Fibroblast of skin of right quadriceps (primary cell): ENCODE measurements at regions not wholly inside any gene's neighbourhood (a gene's known extent, or its start where the extent isn't known, plus 50 kb on each side); places are given as distances from the start of the nearest gene placed in this dataset.
A peak's percentile ranks its signal among the peaks of the same experiment; 100 is the strongest.
"Not testable (repeated sequence)": the region's sequence is repeated elsewhere in the genome, so short reads cannot be mapped to it uniquely, and the experiment has no call there.

Source experiments
- DNase-seq: peaks from one replicate; pipeline ENCODE4 v3.0.0-alpha.2; 2013

DNA sequence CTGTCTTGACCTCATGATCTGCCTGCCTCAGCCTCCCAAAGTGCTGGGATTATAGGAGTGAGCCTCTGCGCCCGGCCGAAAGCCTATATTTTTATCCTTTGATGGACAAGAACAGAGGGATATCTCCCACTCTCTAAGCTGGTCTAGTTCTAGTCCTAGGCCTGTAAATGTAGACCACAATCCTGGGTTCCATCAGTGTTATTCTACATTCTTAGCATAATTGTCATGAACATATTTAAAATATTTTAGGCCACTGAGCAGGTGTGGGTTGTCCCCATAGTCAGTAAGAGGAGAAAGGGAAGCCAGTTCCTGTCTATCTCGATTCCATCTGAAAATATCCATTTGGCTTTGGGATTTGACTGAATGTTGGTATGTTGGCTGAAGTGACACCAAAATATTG is 118.1 kb downstream of the EBLN2 start:
- no peak for DNase-seq

DNA sequence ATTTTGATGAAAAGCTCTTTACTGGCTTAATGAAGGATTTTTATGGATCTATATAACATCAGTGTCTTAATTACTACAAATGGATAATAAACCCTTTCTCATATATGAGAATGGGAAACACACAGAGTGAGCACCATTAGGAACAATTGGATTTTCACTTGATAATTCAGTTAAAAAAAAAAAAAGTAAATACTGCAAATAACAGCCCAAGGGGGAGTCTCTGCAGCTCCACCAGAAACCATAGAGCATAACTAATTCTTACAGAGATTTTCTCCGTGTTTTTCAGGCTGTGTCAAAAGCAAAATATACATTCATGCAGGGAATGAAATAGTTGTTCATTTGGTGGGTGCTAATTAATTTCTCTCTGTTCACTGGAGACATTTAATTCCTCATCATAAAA is 125.3 kb downstream of the EBLN2 start:
- no peak for DNase-seq

DNA sequence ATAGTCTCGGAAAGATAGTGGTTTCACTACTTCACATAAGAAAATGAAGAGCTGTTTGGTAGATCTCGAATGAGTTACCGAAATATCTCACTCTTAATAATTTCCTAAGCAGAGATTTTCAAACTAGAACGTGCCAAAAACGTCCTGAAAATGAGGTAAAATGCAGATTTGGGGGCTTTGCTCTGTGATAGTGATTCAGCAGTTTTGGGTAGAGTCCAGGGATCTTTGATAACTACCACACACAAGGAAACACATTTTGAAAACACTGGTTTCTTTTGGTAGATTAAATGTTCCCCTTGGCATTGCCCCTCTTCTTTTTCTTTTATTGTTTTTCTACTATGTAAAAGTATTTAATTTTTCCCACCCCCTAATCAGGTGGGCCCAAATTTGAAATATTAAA is 125.9 kb downstream of the EBLN2 start:
- DNase-seq = no peak

DNA sequence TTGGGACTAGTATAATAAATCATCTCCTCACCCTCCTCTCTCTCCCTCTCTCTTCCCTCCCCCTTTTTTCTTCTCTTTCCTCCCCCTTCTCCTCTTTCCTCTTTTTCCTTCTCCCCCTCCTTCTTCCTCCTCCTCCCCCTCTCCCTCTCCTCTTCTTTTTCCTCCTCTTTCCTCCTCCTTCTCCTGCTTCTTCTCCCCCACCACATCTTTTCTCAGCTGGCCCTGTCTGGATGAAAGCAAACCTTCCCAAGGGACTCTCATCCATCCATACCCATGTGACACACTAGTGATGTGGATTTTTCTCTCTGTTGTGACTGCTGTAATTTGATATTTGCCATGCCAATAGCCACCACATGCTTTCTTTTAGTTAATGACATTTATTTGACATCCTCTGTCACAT is 127.2 kb downstream of the EBLN2 start:
- peak; percentile 23 for DNase-seq

DNA sequence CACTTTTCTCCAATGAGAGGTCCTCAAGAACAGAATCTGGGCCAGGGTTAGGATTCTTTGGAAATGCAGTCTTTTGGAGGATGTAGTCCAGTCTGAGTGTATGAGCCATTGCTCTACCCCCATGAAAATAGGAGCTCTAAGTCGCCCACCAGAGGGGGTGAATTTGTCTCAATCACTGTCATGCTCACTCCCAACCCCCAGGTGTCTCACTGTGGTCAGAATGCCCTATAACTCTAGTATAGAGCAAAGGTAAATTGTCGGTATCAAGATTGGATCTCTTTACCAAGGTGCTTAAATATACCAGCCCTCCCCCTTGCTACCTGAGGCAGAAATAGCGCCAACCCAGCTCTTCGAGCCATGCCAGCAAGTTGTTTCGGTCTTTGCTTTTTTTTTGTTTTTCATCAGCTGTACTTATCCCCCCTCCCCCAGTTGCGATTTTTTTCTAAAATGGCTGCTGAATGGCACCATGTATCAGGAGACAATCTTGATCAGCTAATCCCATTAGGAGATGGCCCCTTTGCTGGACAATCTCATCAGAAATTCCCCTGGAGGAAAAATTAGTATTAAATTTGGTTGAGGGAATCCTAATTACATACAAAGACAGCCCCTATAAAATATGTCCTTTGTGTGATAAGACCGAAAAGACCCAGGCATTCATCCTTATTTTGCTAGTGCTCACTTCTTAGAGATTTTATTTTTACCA is 130.7 kb downstream of the EBLN2 start:
- DNase-seq = no peak

DNA sequence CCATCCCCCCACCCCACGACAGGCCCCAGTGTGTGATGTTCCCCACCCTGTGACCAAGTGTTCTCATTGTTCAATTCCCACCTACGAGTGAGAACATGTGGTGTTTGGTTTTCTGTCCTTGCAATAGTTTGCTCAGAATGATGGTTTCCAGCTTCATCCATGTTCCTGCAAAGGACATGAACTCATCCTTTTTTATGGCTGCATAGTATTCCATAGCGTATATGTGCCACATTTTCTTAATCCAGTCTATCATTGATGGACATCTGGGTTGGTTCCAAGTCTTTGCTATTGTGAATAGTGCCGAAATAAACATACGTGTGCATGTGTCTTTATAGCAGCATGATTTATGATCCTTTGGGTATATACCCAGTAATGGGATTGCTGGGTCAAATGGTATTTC is 132.5 kb downstream of the EBLN2 start:
- not testable (repeated sequence) for DNase-seq

DNA sequence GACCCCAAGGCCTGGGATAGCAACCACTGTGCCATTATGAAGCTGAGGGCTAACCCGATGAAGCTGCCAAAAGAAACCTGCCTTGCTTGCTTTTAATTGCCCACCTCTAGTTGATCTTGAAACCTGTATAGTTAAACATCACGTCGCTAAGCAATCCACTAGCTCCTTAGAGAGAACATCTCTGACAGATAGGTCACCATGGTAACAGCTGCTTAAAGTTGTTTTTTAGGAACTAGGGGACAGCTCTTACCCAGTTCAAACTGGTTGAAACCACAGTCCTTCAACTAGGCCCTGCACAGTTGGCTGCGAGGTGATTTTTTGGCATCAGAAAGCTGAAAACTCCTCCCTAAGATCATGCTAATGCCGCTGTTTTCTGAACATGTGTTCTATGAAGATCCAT is 135.7 kb downstream of the EBLN2 start:
- no peak for DNase-seq

DNA sequence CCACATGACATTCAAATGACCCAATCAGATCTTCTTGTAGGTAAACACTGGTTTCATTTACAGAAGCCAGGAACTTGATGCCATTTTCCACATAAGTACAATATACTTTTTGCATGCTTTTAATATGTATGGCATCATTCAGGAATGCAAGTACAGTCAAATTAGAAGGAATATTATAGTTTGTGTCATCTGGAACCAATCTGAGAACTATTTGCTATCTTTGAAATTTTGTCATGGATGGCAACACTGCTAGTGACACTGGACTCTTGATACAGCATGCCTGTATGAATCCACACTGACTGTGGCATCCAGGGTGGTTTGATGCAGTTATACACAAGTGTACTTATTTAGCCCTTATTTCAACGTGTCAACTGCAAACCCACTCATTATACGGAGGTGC is 141.6 kb downstream of the EBLN2 start:
- DNase-seq = no peak

DNA sequence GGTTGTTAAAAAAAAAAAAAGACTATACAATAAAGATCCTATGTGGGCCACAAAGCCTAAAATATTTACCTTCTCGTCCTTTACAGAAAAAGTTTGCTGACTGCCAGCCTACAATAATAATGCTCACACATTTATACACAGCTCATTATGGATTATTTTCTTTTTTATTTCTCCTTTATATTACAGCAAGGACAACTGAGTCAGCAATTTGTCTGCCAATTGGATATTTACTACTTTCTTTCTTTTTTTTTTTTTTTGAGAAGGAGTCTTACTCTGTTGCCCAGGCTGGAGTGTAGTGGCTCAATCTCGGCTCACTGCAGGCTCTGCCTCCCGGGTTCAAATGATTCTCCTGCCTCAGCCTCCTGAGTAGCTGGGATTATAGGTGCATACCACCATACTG is 142.2 kb downstream of the EBLN2 start:
- DNase-seq = no peak

DNA sequence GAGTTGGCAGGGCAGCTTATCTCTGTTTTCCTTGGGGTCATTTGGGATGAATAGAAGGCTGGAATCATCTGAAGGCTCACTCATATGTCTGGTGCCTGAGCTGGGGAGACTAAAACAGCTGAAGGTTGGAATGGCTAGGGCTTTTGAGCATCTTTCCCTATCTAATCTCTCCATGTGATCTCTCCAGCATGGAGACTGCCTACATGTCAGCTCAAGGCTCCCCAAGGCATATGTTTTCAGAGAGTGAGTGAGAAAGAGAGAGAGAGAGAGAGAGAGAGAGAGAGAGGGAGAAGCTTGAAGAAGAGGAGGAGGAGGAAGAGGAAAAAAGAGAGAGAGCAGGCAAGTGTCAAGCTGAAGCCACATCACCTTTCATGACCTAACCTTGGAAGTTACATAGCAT is 143.4 kb downstream of the EBLN2 start:
- no peak for DNase-seq

DNA sequence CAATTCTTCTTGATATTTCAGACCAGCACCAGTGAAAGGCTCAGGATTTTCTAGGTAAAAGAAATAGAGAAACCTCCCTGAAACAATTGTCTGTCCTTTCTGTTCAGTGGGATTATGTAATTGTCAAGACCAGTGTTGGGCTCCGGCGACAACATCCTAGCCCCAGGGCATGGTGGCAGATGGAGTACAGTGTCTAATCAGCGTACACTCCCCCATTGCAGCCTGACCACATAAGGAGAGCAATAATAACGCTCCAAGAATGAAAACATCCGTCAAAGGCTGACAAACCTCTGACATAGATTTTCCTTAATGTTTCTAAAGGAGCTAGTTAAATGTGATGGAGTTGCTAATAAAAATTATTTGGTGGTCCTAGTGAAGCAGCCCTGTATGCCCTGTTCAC is 144.6 kb downstream of the EBLN2 start:
- no peak for DNase-seq

DNA sequence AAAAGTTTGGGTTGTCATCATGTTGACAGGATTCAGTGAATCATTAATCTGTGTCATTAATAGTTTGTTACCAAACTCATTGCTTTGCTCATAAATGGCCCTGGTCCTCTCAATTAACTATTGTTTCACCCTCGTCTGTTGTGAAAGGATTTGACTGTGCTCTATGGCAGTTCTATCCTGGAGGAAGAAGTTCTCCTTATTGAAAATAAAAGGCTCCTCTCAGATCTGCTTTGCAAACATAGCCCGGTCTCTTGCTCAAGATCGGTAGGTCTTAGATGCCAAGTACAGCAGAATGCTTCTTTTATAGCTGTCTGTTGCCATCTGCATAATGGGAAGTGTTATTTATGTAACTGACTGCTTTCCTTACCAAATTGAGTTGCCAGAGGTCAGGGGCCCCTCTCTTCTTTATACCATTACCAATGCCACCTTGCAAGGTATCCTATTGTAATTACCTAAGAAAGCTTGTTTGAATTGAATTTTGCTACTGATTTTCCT is 146.5 kb downstream of the EBLN2 start:
- DNase-seq = no peak

DNA sequence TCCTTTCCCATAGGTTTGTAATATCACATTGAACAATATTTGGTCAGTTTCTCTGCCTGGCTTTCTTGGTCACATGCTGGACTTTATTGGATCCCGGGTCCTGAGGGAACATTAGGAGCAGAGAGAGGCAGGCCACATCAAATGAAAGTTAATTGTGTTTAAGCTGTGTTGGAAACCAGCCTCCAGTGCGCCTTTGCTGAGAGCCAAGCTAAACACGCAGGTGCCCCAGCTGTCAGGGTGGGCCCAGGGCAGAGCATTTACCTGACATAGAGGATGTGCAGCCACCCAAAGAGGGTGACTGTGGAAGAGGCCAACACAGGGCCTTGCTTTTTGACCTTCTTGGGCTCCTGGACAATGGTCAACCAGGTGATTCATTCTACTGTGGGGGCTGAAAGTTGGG is 149.3 kb downstream of the EBLN2 start:
- no peak for DNase-seq

DNA sequence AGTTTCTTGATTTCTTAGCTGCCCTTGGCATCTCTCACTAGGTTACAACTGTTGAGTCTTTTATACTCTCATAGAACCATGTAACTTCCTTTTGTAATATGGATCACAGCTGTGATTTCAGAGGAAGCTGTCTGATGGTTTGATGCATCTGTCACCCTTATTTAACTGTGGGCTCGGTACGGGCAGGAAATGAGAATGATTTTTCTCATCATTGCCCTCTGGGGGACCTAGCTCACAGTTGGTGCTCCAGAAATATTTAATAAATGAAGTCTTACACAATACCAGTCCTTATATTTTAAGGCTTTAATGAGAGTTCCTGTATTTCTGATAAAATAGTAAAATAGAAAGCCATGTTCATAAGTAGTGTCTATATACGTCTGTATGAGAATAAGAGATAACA is 151.2 kb downstream of the EBLN2 start:
- no peak for DNase-seq

DNA sequence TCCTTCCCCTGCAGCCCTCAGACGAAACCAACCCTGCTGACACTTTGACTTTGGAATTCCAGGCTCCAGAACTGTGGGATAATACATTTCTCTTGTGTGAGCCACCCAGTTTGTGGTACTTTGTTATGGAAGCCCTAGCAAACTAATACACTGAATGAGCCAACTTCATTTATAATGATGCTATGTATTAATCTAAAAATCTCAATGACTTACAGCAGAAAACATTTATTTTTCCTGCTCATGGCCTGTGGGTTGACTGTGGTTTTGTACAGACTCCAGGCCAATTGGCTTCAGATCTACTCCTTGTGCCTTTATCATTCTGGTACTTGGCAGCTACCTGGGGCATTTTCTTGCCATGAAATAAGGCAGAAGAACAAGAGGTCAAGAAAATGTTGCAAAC is 152.4 kb downstream of the EBLN2 start:
- DNase-seq = peak; percentile 57

DNA sequence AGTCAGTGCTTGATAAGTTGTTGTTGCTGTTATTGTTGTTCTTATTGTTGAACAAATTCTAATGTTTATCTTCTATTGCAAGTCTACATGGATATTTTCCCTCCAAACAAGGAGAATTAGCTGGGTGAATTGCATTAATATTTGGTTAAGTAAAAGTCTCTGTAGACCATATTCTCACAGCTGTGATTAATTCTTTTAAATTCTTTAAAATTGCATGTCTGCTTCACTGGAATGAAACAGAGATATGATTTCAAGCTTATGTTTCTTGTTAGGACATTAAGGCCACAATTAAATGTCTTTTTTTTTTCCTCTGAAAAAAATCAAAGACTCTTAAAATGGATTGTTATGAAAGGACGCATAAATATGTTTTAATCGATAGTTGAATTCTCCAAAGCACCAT is 153.4 kb downstream of the EBLN2 start:
- DNase-seq = peak; percentile 32

DNA sequence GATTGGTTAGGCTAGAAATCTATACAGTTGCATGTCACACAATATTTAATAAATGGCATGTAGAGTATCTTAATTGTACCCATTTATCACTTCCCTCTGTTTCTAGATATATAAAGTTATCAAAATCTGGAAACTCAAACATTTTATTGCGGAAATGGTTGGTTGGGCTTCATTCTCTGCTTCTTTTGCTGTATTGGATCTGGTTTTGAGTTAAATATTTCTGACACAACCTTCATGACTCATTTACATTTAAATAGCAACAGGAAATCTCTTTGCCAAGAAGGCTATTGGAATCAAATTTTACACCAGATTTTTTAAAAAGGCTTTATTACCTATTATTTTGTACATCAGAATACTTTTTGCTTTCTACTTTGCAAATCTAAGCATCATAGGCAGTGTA is 153.8 kb downstream of the EBLN2 start:
- DNase-seq = peak; percentile 63

DNA sequence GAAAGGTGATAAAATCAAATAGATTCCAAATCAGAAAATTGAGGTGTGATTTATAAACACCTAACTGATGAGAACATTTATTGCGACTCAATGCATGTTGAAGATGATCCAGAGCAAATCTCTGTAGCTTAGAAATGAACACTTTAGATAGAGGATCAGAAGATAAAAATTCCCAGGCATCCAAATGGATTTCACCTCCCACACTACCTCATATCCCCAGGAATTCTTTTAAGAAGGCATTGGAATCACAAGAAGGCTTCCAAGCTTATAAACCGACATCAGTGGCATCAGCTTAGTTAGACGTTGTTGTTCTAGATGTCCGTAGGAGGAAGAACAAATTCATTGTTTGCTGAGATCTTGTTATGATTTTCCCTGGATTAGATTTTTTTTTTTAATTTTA is 154.4 kb downstream of the EBLN2 start:
- peak; percentile 11 for DNase-seq

DNA sequence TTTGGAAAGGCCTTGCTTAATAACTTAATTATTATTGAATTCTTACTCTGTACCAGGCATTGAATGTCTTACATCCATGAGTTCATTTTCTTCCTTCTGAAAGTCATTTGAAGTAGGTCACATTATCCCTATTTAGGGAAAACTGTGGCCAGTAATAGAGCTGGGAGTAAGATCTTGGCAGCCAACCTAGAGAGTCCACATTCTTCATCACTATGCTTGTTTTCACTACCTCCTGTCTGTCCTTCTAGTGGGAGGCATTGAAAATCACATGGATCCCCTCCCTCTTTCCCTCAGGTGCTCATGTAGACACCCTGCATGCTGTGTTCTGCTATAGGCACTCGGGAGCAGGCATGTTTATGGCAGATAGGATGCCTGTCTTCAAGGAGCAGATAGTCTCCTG is 154.9 kb downstream of the EBLN2 start:
- no peak for DNase-seq

DNA sequence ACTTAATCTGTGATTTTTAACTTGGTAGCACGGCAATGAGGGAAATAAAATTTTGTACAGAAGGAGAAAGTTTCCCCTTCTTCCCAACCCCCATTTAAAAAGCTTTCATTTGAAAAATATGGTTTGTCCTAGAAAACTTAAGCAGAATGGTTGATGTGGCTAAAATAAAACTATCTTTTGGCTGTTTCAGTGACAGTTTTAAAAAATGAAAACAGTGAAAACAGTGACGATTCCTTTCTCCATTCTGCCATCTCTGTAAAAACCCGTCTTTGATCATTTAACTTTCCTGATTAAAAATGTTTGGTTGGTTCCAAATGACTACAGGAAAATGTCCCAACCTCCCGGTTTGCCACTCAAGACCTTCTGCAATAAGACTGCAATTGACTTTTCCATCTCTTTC is 160.7 kb downstream of the EBLN2 start:
- DNase-seq = no peak

DNA sequence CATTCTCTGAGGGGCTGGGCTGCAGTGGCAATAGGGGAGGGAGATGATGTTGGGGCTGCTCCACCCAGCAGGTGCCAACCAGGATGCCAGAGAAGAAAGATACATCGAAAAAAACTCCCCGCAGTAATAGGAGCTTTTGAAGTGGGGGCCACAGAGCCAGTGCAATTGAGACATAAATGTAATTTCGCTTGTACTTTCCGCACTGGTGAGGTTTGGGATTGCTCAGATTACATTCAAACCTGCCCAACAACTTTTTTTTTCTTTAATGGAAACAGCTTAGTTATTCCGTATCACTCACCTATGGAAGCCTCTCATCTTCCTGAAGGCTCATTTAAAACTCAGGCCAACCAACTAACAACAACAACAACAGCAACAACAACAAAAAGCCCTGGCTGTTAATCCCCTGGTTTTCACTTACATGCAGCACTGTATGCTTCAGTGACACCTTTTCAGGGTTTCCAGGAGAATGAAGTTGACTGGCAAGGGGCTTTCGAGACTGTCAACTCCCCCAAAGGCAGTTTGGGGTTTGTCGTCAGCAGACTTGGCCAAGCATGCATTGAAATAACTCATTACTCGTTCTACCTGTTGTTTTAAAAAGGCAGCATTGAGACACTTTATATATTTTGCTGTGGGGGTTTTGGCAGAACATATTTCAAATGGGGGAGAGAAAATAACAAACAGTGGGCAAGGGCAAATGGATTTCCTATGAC is 163.8 kb downstream of the EBLN2 start:
- no peak for DNase-seq

DNA sequence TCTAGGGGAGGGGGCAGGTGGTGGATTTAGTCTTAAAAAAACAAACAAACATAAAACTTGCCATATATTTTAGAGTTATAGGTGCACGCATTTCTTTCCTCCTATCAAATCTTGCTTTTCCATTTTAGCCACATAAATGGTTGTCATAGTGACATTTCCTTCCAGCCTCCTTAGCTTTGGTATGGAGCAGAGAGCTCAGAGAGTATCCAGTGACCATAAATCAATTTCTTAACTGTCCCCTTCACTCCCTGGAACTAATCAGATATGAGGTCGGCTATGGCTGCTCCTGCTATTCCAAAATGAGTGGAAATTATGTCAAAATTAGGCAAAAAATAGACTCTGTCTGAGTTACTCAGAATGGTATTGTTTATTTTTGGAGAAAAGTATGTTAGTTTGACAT is 164.5 kb downstream of the EBLN2 start:
- no peak for DNase-seq

DNA sequence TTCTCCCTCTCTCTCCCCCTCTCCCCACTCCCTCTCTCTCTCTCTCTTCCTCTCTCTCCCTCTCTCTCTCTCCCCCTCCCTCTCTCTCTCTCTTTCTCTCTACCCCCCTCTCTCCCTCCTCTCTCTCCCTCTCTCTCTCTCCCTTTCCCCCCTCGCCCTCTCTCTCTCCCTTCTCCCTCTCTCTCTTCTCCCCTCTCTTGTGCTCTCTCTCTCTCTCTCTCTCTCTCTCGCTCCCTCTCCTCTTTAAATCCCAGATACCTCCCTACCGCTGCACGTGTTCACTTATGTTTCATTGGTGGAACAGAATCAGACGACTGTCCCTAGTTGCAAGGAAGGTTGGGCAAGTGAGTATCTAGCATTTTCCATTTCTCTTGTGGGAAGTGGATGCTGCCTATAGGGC is 166.5 kb downstream of the EBLN2 start:
- DNase-seq = no peak

DNA sequence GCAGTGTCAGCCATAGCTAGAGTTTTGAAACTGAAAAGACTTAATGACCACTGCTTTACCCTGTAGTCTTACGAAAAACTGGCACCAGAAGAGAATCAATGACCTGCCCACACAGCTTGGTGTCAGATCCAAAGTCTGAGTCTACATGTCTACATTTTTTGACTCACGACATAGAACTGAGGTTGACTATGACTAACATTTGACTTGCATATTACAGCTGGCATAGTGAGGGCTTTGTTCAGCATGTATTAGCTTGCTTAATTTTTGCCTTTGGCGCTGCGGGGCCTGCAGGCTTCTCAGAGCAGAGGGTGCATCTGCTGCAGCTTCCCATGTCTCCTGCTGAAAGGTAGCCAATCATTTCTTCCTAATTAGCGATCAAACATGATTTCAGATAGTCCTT is 167.0 kb downstream of the EBLN2 start:
- peak; percentile 15 for DNase-seq

DNA sequence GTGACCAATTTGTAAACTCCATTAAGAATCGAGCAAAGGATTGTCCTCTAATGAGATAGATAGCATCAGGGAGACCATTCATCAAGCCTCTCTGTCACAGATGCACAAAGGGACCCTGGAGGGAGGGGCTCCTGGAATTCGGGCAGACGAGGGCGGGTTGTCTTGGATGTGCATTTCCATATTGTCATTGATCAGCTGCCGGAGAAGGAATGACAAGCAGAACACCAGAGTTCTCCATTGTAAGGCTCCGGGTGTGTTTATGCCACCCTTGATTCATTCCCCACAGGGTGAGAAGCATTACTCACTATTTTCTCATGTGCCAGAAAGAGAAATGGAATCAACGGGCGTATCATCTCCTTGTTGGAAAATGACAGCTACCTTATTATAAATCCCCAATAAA is 167.5 kb downstream of the EBLN2 start:
- DNase-seq = no peak
